ENCODE measurements at regions not wholly inside any gene's neighbourhood (a gene's known extent, or its start where the extent isn't known, plus 50 kb on each side); places are given as distances from the start of the nearest gene placed in this dataset.

GRCh38 chr1:84061336-84061735 is 62.4 kb upstream of the TTLL7 start:
- TF ChIP-seq POLR2AphosphoS5 (IDR thresholded peaks at IDR 0.05) (no peak), POLR2A (IDR thresholded peaks at IDR 0.05) (no peak), EP300 (IDR thresholded peaks at IDR 0.05; ENCODE audit: low read depth) (no peak), CTCF (IDR thresholded peaks at IDR 0.05) (no peak)
- Histone ChIP-seq H3K36me3 (no peaks in the 10 kb centered on the region), H3K27ac (no peak overlapping the region), H3K27me3 (peaks cover 8% of the 10 kb centered on the region), H3K4me3 (no peak overlapping the region), H3K9me3 (no peaks in the 10 kb centered on the region), H3K4me1 (no peaks in the 10 kb centered on the region)
- no peak for DNase-seq
- 78 to 84% methylated on average over 2 of the region's 2 CpGs for WGBS, 2 donors (ENCODE audit: low coverage in 1 of 2)
- in situ Hi-C loops (cut with MboI; ENCODE audit: low pct_ligation_motif_present in 1 of 4, low pct_unique_long_range_greater_than_20kb in 1 of 4, low sequenced_read_pairs in 3 of 4) (no loop called here), intact Hi-C loops (cut with DNase I; ENCODE audit: low total_unique reads) (no loop called here)

- intact Hi-C loops (cut with DNase I; ENCODE audit: low total_unique reads): no loop called here
- no peak for DNase-seq
- no peaks in the 10 kb centered on the region for H3K9me3 ChIP-seq
- WGBS, 2 donors (ENCODE audit: low coverage in 1 of 2): 28 to 76% methylated on average over 2 of the region's 2 CpGs
- H3K4me1 ChIP-seq: no peaks in the 10 kb centered on the region
- in situ Hi-C loops (cut with MboI; ENCODE audit: low pct_ligation_motif_present in 1 of 4, low pct_unique_long_range_greater_than_20kb in 1 of 4, low sequenced_read_pairs in 3 of 4): no loop called here
- no peak for TF ChIP-seq POLR2AphosphoS5 (IDR thresholded peaks at IDR 0.05)
- no peak for TF ChIP-seq EP300 (IDR thresholded peaks at IDR 0.05; ENCODE audit: low read depth)
- no peak for TF ChIP-seq CTCF (IDR thresholded peaks at IDR 0.05)
- no peak for TF ChIP-seq POLR2A (IDR thresholded peaks at IDR 0.05)
- H3K27me3 ChIP-seq: peaks cover 8% of the 10 kb centered on the region
- no peak overlapping the region for H3K4me3 ChIP-seq
- H3K27ac ChIP-seq: no peak overlapping the region
- no peaks in the 10 kb centered on the region for H3K36me3 ChIP-seq
These were observed 61.8 kb upstream of the TTLL7 start for GRCh38 chr1:84060781-84061180.

- H3K27me3 ChIP-seq: no peaks in the 10 kb centered on the region
- no peaks in the 10 kb centered on the region for H3K9me3 ChIP-seq
- DNase-seq: no peak
- TF ChIP-seq POLR2AphosphoS5 (IDR thresholded peaks at IDR 0.05) (no peak), CTCF (IDR thresholded peaks at IDR 0.05) (no peak), EP300 (IDR thresholded peaks at IDR 0.05; ENCODE audit: low read depth) (no peak), POLR2A (IDR thresholded peaks at IDR 0.05) (no peak)
- no peak overlapping the region for H3K27ac ChIP-seq
- no peaks in the 10 kb centered on the region for H3K4me1 ChIP-seq
- H3K4me3 ChIP-seq: no peak overlapping the region
- intact Hi-C loops (cut with DNase I; ENCODE audit: low total_unique reads): no loop called here
- 67 to 78% methylated on average over 2 of the region's 2 CpGs for WGBS, 2 donors (ENCODE audit: low coverage in 1 of 2)
- no peaks in the 10 kb centered on the region for H3K36me3 ChIP-seq
- in situ Hi-C loops (cut with MboI; ENCODE audit: low pct_ligation_motif_present in 1 of 4, low pct_unique_long_range_greater_than_20kb in 1 of 4, low sequenced_read_pairs in 3 of 4): no loop called here
These were observed 49.9 kb upstream of the TTLL7 start for GRCh38 chr1:84048820-84049219.
